ENCODE measurements at regions not wholly inside any gene's neighbourhood (a gene's known extent, or its start where the extent isn't known, plus 50 kb on each side); places are given as distances from the start of the nearest gene placed in this dataset.

DNA sequence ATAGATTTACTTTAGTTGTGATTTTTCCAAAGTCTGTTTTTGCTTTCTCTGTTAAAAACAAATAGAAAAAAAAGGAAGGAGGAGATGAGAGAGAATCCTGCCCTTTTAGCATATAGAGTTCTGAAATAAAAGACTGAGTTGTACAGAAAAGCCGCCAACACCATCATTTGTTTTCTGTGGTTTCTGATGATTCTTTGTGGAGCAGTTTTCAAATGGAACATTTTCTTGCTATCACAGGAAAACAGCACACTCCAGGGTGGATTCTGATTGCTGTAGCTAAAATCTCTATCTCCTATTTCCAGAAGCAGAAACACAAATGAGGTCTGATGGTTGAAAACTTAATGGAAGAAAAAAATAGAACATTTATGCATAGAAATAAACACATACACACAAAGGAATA lies 144.6 kb upstream of the L3MBTL4 start (continued):
- TF ChIP-seq, protein P1, sequence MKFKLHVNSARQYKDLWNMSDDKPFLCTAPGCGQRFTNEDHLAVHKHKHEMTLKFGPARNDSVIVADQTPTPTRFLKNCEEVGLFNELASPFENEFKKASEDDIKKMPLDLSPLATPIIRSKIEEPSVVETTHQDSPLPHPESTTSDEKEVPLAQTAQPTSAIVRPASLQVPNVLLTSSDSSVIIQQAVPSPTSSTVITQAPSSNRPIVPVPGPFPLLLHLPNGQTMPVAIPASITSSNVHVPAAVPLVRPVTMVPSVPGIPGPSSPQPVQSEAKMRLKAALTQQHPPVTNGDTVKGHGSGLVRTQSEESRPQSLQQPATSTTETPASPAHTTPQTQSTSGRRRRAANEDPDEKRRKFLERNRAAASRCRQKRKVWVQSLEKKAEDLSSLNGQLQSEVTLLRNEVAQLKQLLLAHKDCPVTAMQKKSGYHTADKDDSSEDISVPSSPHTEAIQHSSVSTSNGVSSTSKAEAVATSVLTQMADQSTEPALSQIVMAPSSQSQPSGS (IDR thresholded peaks at IDR 0.05; ENCODE audit: low read length) = no peak
- TF ChIP-seq CBX8 (IDR thresholded peaks at IDR 0.05; ENCODE audit: borderline replicate concordance, low read depth, low read length) = no peak
- no peak for TF ChIP-seq GTF2F1 (IDR thresholded peaks at IDR 0.05; ENCODE audit: borderline replicate concordance, low read depth, low read length)
- no peak for TF ChIP-seq RAD21 (IDR thresholded peaks at IDR 0.05 in 1 of 2, conservative IDR thresholded peaks at IDR 0.05 in 1 of 2; ENCODE audit: low read depth in 2 of 2, low read length in 2 of 2)
- TF ChIP-seq SUZ12 (IDR thresholded peaks at IDR 0.05; ENCODE audit: low read length) = no peak
